Lung (tissue), 11 donors: ENCODE measurements at regions not wholly inside any gene's neighbourhood (a gene's known extent, or its start where the extent isn't known, plus 50 kb on each side); places are given as distances from the start of the nearest gene placed in this dataset.

Experiments
- ATAC-seq: fragments of 200-7000 bp; cut with Tn5 transposase; one replicate; pipeline ENCODE4 v1.9.1; 2020; ENCODE audit warnings: moderate number of reproducible peaks; ENCODE audit not compliant: insufficient read depth, low FRiP score
- DNase-seq, 3 donors: peaks; one replicate each; pipeline ENCODE4 v3.0.0-alpha.2; 2013 to 2017
- H3K27ac ChIP-seq, 2 donors: one replicate each; pipeline ENCODE4 v1.5.1; 2013; ENCODE audit warnings: mild to moderate bottlenecking in 2 of 2, moderate library complexity in 2 of 2, control low read depth in 1 of 2, inconsistent platforms in 1 of 2, low read depth in 1 of 2, low read length in 1 of 2
- H3K27me3 ChIP-seq, 3 donors: one replicate each; pipeline ENCODE4 v1.5.1; 2013; ENCODE audit warnings: low read length in 2 of 3; ENCODE audit not compliant: control insufficient read depth in 3 of 3, insufficient read depth in 3 of 3
- H3K36me3 ChIP-seq, 4 donors: one replicate each; pipeline ENCODE4 v1.5.1; 2013; ENCODE audit warnings: low read length in 4 of 4, mild to moderate bottlenecking in 1 of 4, moderate library complexity in 1 of 4; ENCODE audit not compliant: control insufficient read depth in 4 of 4, insufficient read depth in 4 of 4
- H3K4me1 ChIP-seq, 5 donors: one replicate each; pipeline ENCODE4 v1.5.1; 2013; ENCODE audit warnings: low read length in 5 of 5, mild to moderate bottlenecking in 2 of 5, moderate library complexity in 1 of 5; ENCODE audit not compliant: control insufficient read depth in 5 of 5, insufficient read depth in 5 of 5
- H3K4me3 ChIP-seq: one replicate; pipeline ENCODE4 v1.5.1; 2013; ENCODE audit warnings: mild to moderate bottlenecking, control low read depth, moderate library complexity
- H3K9ac ChIP-seq, 2 donors: one replicate each; pipeline ENCODE4 v1.5.1; 2013; ENCODE audit warnings: low read length in 2 of 2, control low read depth in 1 of 2; ENCODE audit not compliant: insufficient read depth in 1 of 2
- H3K9me3 ChIP-seq, 4 donors: one replicate each; pipeline ENCODE4 v1.5.1; 2013; ENCODE audit warnings: low read length in 3 of 4, mild to moderate bottlenecking in 1 of 4, moderate library complexity in 1 of 4; ENCODE audit not compliant: control insufficient read depth in 4 of 4, insufficient read depth in 3 of 4
- WGBS, 2 donors: extraction: QIAGEN DNeasy Blood & Tissue Kit; methylation state at CpG; one replicate each; pipeline ENCODE4 v1.1.7; 2013; 5-methylcytosine and 5-hydroxymethylcytosine counted together
- TF ChIP-seq, protein P1 (sequence below): IDR thresholded peaks from 2 replicates; pipeline ENCODE4 v1.5.1; 2012; ENCODE audit warnings: mild to moderate bottlenecking; ENCODE audit errors: control extremely low read depth, extremely low read depth
- donor health status: control.
- donor health status: control.
- donor health status: Bipolar disorder and iron deficiency.
- donor health status: healthy.
- donor health status: DM: yes; HTN: yes; CAD: no.

DNA sequence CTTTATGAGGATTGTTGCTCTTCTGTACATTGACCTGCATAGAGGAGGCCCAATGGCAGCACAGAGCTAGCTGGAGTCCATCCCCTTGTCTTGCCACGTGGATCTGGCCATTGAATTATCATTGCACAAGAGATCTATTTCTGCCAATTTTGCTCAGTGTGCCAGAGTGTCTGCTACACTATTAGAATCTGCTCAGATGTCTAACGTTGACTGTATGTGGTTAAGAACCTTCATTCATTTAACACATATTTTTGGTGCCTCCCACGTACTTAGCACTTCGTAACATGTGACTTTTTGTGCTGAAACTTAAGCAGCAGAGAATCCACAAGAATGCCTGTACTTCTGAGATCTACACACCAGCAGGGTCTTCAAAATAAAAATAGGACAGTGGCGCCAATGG is 166.0 kb upstream of the VASH1 start:
- no peak for ATAC-seq
- Histone ChIP-seq H3K36me3 (no peaks in the 10 kb centered on the region), H3K9me3 (peaks cover 0 to 7% (median 0%) of the 10 kb centered on the region in 4 donors), H3K27ac (no peak overlapping the region), H3K4me1 (peaks cover 0 to 10% (median 0%) of the 10 kb centered on the region in 5 donors), H3K9ac (no peak overlapping the region), H3K27me3 (peaks cover 0 to 3% (median 0%) of the 10 kb centered on the region in 3 donors), H3K4me3 (no peak overlapping the region)
- 73 to 81% methylated on average over 5 of the region's 5 CpGs for WGBS, 2 donors
- peak in 1 of 3 donors; percentile 23 for DNase-seq
- TF ChIP-seq, protein P1, sequence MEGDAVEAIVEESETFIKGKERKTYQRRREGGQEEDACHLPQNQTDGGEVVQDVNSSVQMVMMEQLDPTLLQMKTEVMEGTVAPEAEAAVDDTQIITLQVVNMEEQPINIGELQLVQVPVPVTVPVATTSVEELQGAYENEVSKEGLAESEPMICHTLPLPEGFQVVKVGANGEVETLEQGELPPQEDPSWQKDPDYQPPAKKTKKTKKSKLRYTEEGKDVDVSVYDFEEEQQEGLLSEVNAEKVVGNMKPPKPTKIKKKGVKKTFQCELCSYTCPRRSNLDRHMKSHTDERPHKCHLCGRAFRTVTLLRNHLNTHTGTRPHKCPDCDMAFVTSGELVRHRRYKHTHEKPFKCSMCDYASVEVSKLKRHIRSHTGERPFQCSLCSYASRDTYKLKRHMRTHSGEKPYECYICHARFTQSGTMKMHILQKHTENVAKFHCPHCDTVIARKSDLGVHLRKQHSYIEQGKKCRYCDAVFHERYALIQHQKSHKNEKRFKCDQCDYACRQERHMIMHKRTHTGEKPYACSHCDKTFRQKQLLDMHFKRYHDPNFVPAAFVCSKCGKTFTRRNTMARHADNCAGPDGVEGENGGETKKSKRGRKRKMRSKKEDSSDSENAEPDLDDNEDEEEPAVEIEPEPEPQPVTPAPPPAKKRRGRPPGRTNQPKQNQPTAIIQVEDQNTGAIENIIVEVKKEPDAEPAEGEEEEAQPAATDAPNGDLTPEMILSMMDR: no peak

DNA sequence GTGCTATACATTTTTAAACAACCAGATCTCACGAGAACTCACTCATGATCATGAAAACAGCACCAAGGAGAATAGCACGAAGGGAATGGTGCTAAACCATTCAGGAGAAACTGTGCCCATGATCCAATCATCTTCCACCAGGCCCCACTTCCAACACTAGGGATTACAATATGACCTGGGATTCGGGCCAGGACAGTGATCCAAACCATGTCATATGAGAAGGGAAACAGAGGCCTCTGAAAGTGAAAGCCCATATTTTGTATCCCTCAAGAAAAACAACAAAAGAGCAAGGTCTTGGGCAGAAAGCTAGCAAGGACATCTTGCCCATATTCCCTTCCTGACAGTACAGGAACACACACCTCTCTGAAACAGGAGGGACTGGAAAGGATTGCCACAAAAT is 163.9 kb upstream of the VASH1 start:
- H3K27me3 ChIP-seq: peaks cover 0 to 3% (median 0%) of the 10 kb centered on the region in 3 donors
- no peak overlapping the region for H3K27ac ChIP-seq
- no peak for ATAC-seq
- no peak for DNase-seq
- H3K9ac ChIP-seq: no peak overlapping the region
- peaks cover 0 to 5% (median 0%) of the 10 kb centered on the region in 4 donors for H3K9me3 ChIP-seq
- no peaks in the 10 kb centered on the region for H3K4me1 ChIP-seq
- 88 to 90% methylated on average over 3 of the region's 3 CpGs for WGBS, 2 donors
- TF ChIP-seq, protein P1: no peak
- H3K4me3 ChIP-seq: no peak overlapping the region
- no peaks in the 10 kb centered on the region for H3K36me3 ChIP-seq

DNA sequence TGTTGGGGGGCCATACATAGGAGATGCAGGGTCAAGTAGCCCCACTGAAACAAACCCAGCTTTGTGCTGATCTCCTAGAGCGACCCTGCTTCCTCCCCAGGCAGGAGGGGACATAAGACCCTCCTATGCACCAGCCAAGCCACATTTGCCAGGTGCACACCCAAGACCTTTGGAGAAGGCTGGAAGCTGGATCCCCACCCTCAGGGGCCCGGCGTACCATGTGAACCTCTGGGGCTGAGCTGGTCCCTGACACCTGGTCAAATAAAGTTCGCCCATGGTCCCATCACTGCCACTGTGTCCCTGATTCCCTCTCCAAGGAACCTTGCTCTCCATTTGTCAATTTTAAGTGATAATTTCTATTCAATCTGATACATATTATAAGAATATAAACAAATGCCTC is 162.1 kb upstream of the VASH1 start:
- TF ChIP-seq, protein P1: no peak
- 91% methylated on average over 4 of the region's 4 CpGs for WGBS, 2 donors
- no peaks in the 10 kb centered on the region for H3K36me3 ChIP-seq

More for the DNA sequence above, 162.1 kb upstream of the VASH1 start:
- ATAC-seq (no peak), DNase-seq (no peak)
- no peaks in the 10 kb centered on the region for H3K4me1 ChIP-seq
- H3K9ac ChIP-seq: no peak overlapping the region
- H3K9me3 ChIP-seq: peaks cover 0 to 4% (median 0%) of the 10 kb centered on the region in 4 donors
- H3K4me3 ChIP-seq: no peak overlapping the region
- no peak overlapping the region for H3K27ac ChIP-seq
- H3K27me3 ChIP-seq: peaks cover 0 to 3% (median 0%) of the 10 kb centered on the region in 3 donors
